Transverse colon (tissue), 4 donors: ENCODE measurements at regions not wholly inside any gene's neighbourhood (a gene's known extent, or its start where the extent isn't known, plus 50 kb on each side); places are given as distances from the start of the nearest gene placed in this dataset.

Source experiments
- DNase-seq: peaks from one replicate; pipeline ENCODE4 v3.0.0-alpha.2; 2019
- H3K27ac ChIP-seq, 4 donors: fragments of 200-600 bp; sonication (generic); 2 replicates each; pipeline ENCODE4 v1.5.1; 2016 to 2018; ENCODE audit warnings: inconsistent platforms in 4 of 4
- H3K27me3 ChIP-seq: fragments of 200-600 bp; sonication (generic); 2 replicates; pipeline ENCODE4 v1.5.1; 2017; ENCODE audit warnings: inconsistent platforms
- H3K36me3 ChIP-seq, 4 donors: fragments of 200-600 bp; sonication (generic); 2 replicates each; pipeline ENCODE4 v1.5.1; 2017 to 2019; ENCODE audit warnings: inconsistent platforms in 4 of 4
- H3K4me1 ChIP-seq, 4 donors: fragments of 200-600 bp; sonication (generic); 2 replicates each; pipeline ENCODE4 v1.5.1; 2017 to 2020; ENCODE audit warnings: inconsistent platforms in 4 of 4
- H3K4me3 ChIP-seq, 4 donors: fragments of 200-600 bp; sonication (generic); 1 replicate in 1 of 4; 2 replicates in 3 of 4; pipeline versions ENCODE4 v1.5.1 to v1.6.1; 2017 to 2019; ENCODE audit warnings: inconsistent platforms in 4 of 4
- H3K9me3 ChIP-seq, 2 donors: fragments of 200-600 bp; sonication (generic); 2 replicates each; pipeline ENCODE4 v1.5.1; 2017 to 2019; ENCODE audit warnings: inconsistent platforms in 2 of 2
- EP300 ChIP-seq: sonication (generic); formaldehyde crosslinking; IDR thresholded peaks from one replicate; pipeline ENCODE4 v1.6.1; 2017; ENCODE audit warnings: antibody characterized with exemption, low read depth
- POLR2A ChIP-seq: fragments of 450-650 bp; IDR thresholded peaks from one replicate; pipeline ENCODE4 v1.6.1; 2016; ENCODE audit warnings: antibody characterized with exemption, mild to moderate bottlenecking, moderate library complexity
- POLR2AphosphoS5 ChIP-seq, 3 donors: sonication (generic); formaldehyde crosslinking; IDR thresholded peaks; one replicate each; pipeline ENCODE4 v1.6.1; 2016; ENCODE audit warnings: antibody characterized with exemption in 3 of 3
- WGBS, 2 donors: methylation state at CpG; one replicate each; pipeline ENCODE4 v1.1.5; 2018; ENCODE audit warnings: low coverage in 1 of 2; 5-methylcytosine and 5-hydroxymethylcytosine counted together
- in situ Hi-C, 4 donors: fragments of 200-750 bp; cut with MboI; loops; one replicate each; pipeline versions ENCODE4 v1.15.0 to v1.15.1; 2017; ENCODE audit warnings: low sequenced_read_pairs in 3 of 4, low pct_ligation_motif_present in 1 of 4, low pct_unique_long_range_greater_than_20kb in 1 of 4
- intact Hi-C: fragments of 100-400 bp; cut with DNase I; formaldehyde crosslinking; loops from one replicate; pipeline ENCODE4 v1.15.1; 2023; ENCODE audit warnings: low total_unique reads
- TF ChIP-seq, protein P1 (sequence below), 5 experiments: fragments of 200-600 bp in 3 of 5; fragments of 450-650 bp in 2 of 5; sonication (generic) in 3 of 5; IDR thresholded peaks; 1 replicate in 2 of 5; 2 replicates in 3 of 5; pipeline ENCODE4 v1.5.1; 2016 to 2017; ENCODE audit warnings: antibody characterized with exemption in 5 of 5, inconsistent platforms in 3 of 5, mild to moderate bottlenecking in 2 of 5, moderate library complexity in 1 of 5

DNA sequence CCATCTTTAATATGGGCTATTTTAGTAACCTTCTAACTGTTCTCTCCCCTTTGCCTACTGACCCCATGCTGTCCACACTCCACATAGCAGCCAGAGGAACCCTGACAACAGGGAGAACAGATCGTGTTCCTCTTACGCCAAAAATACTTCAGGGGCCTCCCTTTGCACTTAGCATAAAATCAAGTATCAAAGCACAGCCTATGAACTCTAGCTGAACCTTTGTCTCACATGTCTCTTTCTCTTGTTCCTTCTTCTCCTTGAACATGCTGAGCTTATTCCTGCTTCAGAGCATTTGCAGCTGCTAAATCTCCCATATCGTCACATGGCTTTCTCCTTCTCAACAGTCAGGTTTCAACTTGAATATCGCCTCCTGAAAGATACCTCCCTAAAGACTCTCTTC is 698.8 kb upstream of the C9orf72 start:
- TF ChIP-seq POLR2A (no peak), POLR2AphosphoS5 (IDR thresholded peaks at IDR 0.05) (no peak), EP300 (no peak)
- TF ChIP-seq, protein P1, sequence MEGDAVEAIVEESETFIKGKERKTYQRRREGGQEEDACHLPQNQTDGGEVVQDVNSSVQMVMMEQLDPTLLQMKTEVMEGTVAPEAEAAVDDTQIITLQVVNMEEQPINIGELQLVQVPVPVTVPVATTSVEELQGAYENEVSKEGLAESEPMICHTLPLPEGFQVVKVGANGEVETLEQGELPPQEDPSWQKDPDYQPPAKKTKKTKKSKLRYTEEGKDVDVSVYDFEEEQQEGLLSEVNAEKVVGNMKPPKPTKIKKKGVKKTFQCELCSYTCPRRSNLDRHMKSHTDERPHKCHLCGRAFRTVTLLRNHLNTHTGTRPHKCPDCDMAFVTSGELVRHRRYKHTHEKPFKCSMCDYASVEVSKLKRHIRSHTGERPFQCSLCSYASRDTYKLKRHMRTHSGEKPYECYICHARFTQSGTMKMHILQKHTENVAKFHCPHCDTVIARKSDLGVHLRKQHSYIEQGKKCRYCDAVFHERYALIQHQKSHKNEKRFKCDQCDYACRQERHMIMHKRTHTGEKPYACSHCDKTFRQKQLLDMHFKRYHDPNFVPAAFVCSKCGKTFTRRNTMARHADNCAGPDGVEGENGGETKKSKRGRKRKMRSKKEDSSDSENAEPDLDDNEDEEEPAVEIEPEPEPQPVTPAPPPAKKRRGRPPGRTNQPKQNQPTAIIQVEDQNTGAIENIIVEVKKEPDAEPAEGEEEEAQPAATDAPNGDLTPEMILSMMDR (IDR thresholded peaks at IDR 0.05) = no peak
- intact Hi-C loops = no loop called here
- Histone ChIP-seq H3K36me3 (no peaks in the 10 kb centered on the region), H3K27me3 (no peaks in the 10 kb centered on the region), H3K27ac (no peak overlapping the region), H3K4me3 (no peak overlapping the region), H3K4me1 (no peaks in the 10 kb centered on the region), H3K9me3 (no peaks in the 10 kb centered on the region)
- no peak for DNase-seq
- in situ Hi-C loops = no loop called here
- 86 to 88% methylated on average over 4 of the region's 4 CpGs for WGBS, 2 donors

DNA sequence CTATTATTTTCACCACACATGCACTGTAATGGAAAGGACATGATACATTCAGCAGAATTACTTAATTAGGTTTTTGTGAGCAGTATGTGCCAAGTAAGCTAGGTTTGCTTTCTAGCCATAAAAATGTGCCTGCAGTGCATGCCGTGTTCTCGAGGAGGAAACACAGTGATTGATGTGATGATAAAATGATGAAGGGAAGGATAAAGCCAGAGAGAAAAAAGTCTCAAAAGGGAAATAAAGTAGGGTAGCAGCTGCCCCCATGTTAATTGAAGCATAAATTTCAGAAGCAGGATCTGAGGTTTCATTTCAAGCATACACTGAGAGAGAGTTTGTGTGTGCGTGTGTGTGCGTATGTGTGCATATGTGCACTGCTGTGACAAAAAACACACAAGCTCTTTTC is 714.2 kb upstream of the C9orf72 start:
- WGBS, 2 donors = 49 to 58% methylated on average over 4 of the region's 4 CpGs
- DNase-seq = no peak
- intact Hi-C loops (no loop called here), in situ Hi-C loops (loop anchor here in 1 of 4 donors (25.0 kb wide), 1 partner anchor 100 kb away; no protein-coding TSS in a partner anchor)
- TF ChIP-seq POLR2AphosphoS5 (IDR thresholded peaks at IDR 0.05) (no peak), EP300 (no peak), POLR2A (no peak)
- TF ChIP-seq, protein P1 (IDR thresholded peaks at IDR 0.05) = no peak
- Histone ChIP-seq H3K27ac (no peak overlapping the region), H3K27me3 (no peaks in the 10 kb centered on the region), H3K4me3 (no peak overlapping the region), H3K9me3 (no peaks in the 10 kb centered on the region), H3K4me1 (no peaks in the 10 kb centered on the region), H3K36me3 (no peaks in the 10 kb centered on the region)

DNA sequence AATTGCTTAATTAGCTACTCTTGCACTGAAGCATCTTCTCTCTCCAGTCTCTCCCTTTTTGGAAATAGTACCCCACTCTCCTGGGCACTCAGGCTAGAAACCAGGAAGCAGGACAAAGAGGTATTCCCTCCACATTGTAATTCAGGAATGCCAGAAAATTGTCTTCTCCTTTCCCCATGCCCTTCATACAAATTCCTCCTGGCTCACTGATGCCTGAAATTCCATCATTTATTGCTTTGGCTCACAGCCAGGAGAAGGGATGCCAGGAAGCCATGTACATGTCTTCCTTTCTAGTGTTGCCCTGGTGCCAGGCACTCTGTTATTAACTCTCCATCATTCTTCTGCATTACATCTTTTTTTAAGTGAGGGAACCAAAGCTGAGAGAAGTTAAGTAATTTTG is 716.5 kb upstream of the C9orf72 start:
- DNase-seq = no peak
- H3K9me3 ChIP-seq = no peaks in the 10 kb centered on the region
- H3K4me3 ChIP-seq = no peak overlapping the region
- intact Hi-C loops (no loop called here), in situ Hi-C loops (loop anchor here in 1 of 4 donors (25.0 kb wide), 1 partner anchor 102 kb away; no protein-coding TSS in a partner anchor)
- H3K4me1 ChIP-seq = no peaks in the 10 kb centered on the region
- no peaks in the 10 kb centered on the region for H3K27me3 ChIP-seq
- H3K36me3 ChIP-seq = no peaks in the 10 kb centered on the region
- H3K27ac ChIP-seq = no peak overlapping the region
- TF ChIP-seq EP300 (no peak), POLR2AphosphoS5 (IDR thresholded peaks at IDR 0.05) (no peak), POLR2A (no peak)
- TF ChIP-seq, protein P1 (IDR thresholded peaks at IDR 0.05) = no peak

DNA sequence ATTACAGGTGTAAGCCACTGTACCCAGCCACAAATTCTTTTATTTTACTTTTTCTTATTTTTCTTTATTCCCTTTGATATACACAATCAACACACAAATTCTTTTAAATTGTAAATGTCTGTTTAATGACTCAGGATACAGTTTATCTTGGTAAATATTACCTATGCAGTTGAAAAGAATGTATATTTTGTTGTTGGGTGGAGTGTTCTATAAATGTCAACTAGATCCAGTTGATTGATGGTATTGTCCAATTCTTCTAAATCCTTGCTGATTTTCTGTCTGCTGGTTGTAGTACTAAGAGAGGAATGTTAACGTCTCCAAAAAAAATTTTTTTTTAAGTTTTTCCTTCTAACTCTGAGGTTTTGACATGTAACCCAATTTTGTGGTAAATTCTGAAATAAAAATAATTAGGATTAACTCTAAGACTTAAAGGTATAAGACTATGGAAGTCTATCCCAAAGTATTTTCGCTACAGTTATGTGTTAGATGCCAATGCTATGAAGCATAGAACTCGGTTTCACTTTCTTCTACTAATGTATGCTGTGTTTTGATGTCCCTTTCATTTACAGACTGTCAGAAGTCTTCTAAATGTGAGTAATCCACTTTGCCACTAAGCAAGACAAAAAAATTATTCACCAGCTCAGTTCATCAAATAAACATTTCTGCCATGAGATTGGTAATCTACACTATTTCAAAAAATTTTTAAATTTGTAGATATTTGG is 720.2 kb upstream of the C9orf72 start:
- Histone ChIP-seq H3K36me3 (no peaks in the 10 kb centered on the region), H3K9me3 (no peaks in the 10 kb centered on the region), H3K4me3 (no peak overlapping the region), H3K4me1 (no peaks in the 10 kb centered on the region), H3K27ac (no peak overlapping the region), H3K27me3 (no peaks in the 10 kb centered on the region)
- DNase-seq = no peak
- TF ChIP-seq POLR2A (no peak), POLR2AphosphoS5 (IDR thresholded peaks at IDR 0.05) (no peak)
- WGBS, 2 donors = 57 to 62% methylated on average over 2 to 3 of the region's 3 CpGs
- in situ Hi-C loops = loop anchor here in 1 of 4 donors (25.0 kb wide), 1 partner anchor 106 kb away; no protein-coding TSS in a partner anchor
- intact Hi-C loops = no loop called here

DNA sequence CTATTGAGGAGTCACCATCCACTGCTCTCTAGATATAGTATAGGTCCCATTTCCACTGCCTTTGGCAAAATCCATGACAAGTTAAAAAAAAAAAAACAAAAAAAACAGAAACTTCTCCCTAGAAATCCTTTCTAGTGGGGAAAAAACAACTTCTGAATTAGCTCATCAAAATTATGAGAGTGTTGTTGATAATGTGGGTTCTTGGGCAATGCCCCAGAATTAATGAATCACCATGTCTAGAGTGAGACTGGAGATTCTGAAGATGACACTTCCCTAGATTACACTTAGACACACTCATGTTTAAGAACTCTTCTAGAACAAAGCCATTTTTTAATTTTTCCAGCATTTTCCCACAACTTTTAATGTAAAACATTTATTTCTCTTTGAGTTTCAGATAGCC is 728.0 kb upstream of the C9orf72 start:
- Histone ChIP-seq H3K9me3 (peaks cover 0 to 4% of the 10 kb centered on the region in 2 donors), H3K27me3 (no peaks in the 10 kb centered on the region), H3K36me3 (no peaks in the 10 kb centered on the region), H3K4me1 (no peaks in the 10 kb centered on the region), H3K27ac (no peak overlapping the region), H3K4me3 (no peak overlapping the region)
- TF ChIP-seq POLR2AphosphoS5 (IDR thresholded peaks at IDR 0.05) (no peak), POLR2A (no peak), EP300 (no peak)
- TF ChIP-seq, protein P1 (IDR thresholded peaks at IDR 0.05) = no peak
- DNase-seq = no peak
- in situ Hi-C loops = no loop called here
- intact Hi-C loops = no loop called here
